ENCODE measurements at regions not wholly inside any gene's neighbourhood (a gene's known extent, or its start where the extent isn't known, plus 50 kb on each side); places are given as distances from the start of the nearest gene placed in this dataset.
"Not testable (repeated sequence)": the region's sequence is repeated elsewhere in the genome, so short reads cannot be mapped to it uniquely, and the experiment has no call there.

- H3K18ac ChIP-seq (ENCODE audit: extremely low read depth, low read length) = not testable (repeated sequence)
Observed at GRCh38 chr10:109214891-109215290, 708.4 kb downstream of the XPNPEP1 start.

More at GRCh38 chr10:109214891-109215290, 708.4 kb downstream of the XPNPEP1 start:
- H3K4me2 ChIP-seq (ENCODE audit: insufficient read depth in 1 of 2, low read depth in 2 of 2, low read length in 2 of 2); POLR2A ChIA-PET (ENCODE audit: partially characterized antibody); FAIRE-seq; H2BK15ac ChIP-seq (ENCODE audit: low read length); H4K5ac ChIP-seq (ENCODE audit: insufficient read length, low read depth, low read length); H2BK20ac ChIP-seq (ENCODE audit: low read length); H3K23ac ChIP-seq (ENCODE audit: insufficient read length); H3K4me1 ChIP-seq (replicated peaks in 1 of 4; ENCODE audit: control insufficient read depth in 3 of 4, insufficient read depth in 4 of 4, low read length in 3 of 4); H4K8ac ChIP-seq (ENCODE audit: extremely low read depth, insufficient read depth, low read length); H4K20me1 ChIP-seq (replicated peaks in 1 of 2; ENCODE audit: control insufficient read depth in 1 of 2, insufficient read depth in 2 of 2, low read length in 2 of 2); H3K14ac ChIP-seq (ENCODE audit: insufficient read length); H3K4me3 ChIP-seq (ENCODE audit: extremely low read depth in 1 of 4, insufficient read depth in 2 of 4, low read depth in 3 of 4, low read length in 4 of 4); H2AK5ac ChIP-seq (ENCODE audit: low read depth, low read length); H2BK120ac ChIP-seq (replicated peaks; ENCODE audit: low read depth, low read length); H3K23me2 ChIP-seq (ENCODE audit: low read depth, low read length); H2BK5ac ChIP-seq (ENCODE audit: low read depth, low read length); H4K91ac ChIP-seq (replicated peaks; ENCODE audit: insufficient read length, low read length); H3K56ac ChIP-seq (replicated peaks; ENCODE audit: insufficient read length, low read depth, low read length); H3K79me1 ChIP-seq (ENCODE audit: low read depth, low read length); H2AFZ ChIP-seq (ENCODE audit: low read length); H3K27ac ChIP-seq (ENCODE audit: low read depth, low read length); H3K9ac ChIP-seq (replicated peaks in 1 of 4; ENCODE audit: extremely low read depth in 1 of 4, low read depth in 3 of 4, low read length in 3 of 4); H3K4ac ChIP-seq (replicated peaks; ENCODE audit: insufficient read length, low read depth, low read length); H3K27me3 ChIP-seq (replicated peaks in 1 of 4; ENCODE audit: control insufficient read depth in 3 of 4, extremely low read depth in 1 of 4, insufficient read depth in 3 of 4, low read length in 3 of 4); H2BK12ac ChIP-seq (ENCODE audit: low read depth, low read length); H3K79me2 ChIP-seq (ENCODE audit: control insufficient read depth in 1 of 2, insufficient read depth in 2 of 2, low read length in 2 of 2); H3K36me3 ChIP-seq (ENCODE audit: control insufficient read depth in 2 of 4, insufficient read depth in 4 of 4, low read length in 3 of 4); CTCF ChIA-PET (ENCODE audit: partially characterized antibody); DNase-seq (ENCODE audit: low read depth in 1 of 2, low spot score in 2 of 2); H3K9me3 ChIP-seq (ENCODE audit: insufficient read depth in 2 of 2, low read depth in 1 of 2, low read length in 1 of 2): not testable (repeated sequence)
- WGBS, 2 experiments (ENCODE audit: extremely low coverage in 1 of 2, insufficient coverage in 1 of 2, insufficient read length in 1 of 2, insufficient replicate concordance in 2 of 2, low coverage in 1 of 2, low lambda C conversion rate in 2 of 2, missing lambda C conversion rate in 1 of 2) = 91% methylated on average over 2 of the region's 3 CpGs; no CpG with 5 or more reads in 1 of the 2 experiments
